CD4-positive, alpha-beta T cell (primary cell): ENCODE measurements at regions not wholly inside any gene's neighbourhood (a gene's known extent, or its start where the extent isn't known, plus 50 kb on each side); places are given as distances from the start of the nearest gene placed in this dataset.

Source experiments
- ATAC-seq: fragments of 200-7000 bp; cut with Tn5 transposase; one replicate; pipeline ENCODE4 v1.10.0; 2022; ENCODE audit warnings: mild to moderate bottlenecking; ENCODE audit not compliant: poor library complexity
- CTCF ChIA-PET: fragments of 350-600 bp; sonication (Branson Sonifier 250); formaldehyde crosslinking; loops from one replicate; lab custom pipeline; 2021; ENCODE audit warnings: antibody characterized with exemption, inconsistent platforms; lab: Charles Lee
- POLR2A ChIA-PET: fragments of 350-600 bp; sonication (Branson Sonifier 250); formaldehyde crosslinking; loops from one replicate; lab custom pipeline; 2021; ENCODE audit warnings: antibody characterized with exemption, inconsistent platforms; lab: Charles Lee
- DNase-seq, 14 experiments: peaks; one replicate each; pipeline ENCODE4 v3.0.0-alpha.2; 2013 to 2020; ENCODE audit warnings: mixed read lengths in 2 of 14
- H3K27ac ChIP-seq, 2 donors: one replicate each; pipeline versions ENCODE4 v1.5.1 to v1.7.0; 2013; ENCODE audit warnings: low read length in 2 of 2, low read depth in 1 of 2, mild to moderate bottlenecking in 1 of 2
- H3K27me3 ChIP-seq, 2 experiments: 1 replicate in 1 of 2; 2 replicates in 1 of 2; pipeline versions ENCODE4 v1.6.1 to v1.7.0; 2013; ENCODE audit warnings: low read length in 2 of 2, control low read depth in 1 of 2, mild to moderate bottlenecking in 1 of 2, moderate library complexity in 1 of 2; ENCODE audit not compliant: insufficient read depth in 2 of 2, control insufficient read depth in 1 of 2
- H3K36me3 ChIP-seq: one replicate; pipeline ENCODE4 v1.6.1; 2013; ENCODE audit warnings: low read length, control low read depth; ENCODE audit not compliant: insufficient read depth
- H3K4me1 ChIP-seq: one replicate; pipeline ENCODE4 v1.6.1; 2013; ENCODE audit warnings: low read length, control low read depth; ENCODE audit not compliant: insufficient read depth
- H3K4me3 ChIP-seq: one replicate; pipeline ENCODE4 v1.5.1; 2013; ENCODE audit warnings: mild to moderate bottlenecking, low read length, moderate library complexity
- H3K9me3 ChIP-seq, 2 experiments: 1 replicate in 1 of 2; 2 replicates in 1 of 2; pipeline versions ENCODE4 v1.6.1 to v1.7.0; 2013; ENCODE audit warnings: low read length in 2 of 2, mild to moderate bottlenecking in 2 of 2, control low read depth in 1 of 2, moderate library complexity in 1 of 2; ENCODE audit not compliant: control insufficient read depth in 1 of 2, insufficient read depth in 1 of 2
- H3K27ac Mint-ChIP-seq: one replicate; pipeline ENCODE4 v1.8.0; 2020; ENCODE audit warnings: mixed read lengths
- H3K27me3 Mint-ChIP-seq: one replicate; pipeline ENCODE4 v1.8.0; 2021; ENCODE audit warnings: mixed read lengths
- H3K36me3 Mint-ChIP-seq: one replicate; pipeline ENCODE4 v1.8.0; 2021; ENCODE audit warnings: low read depth, mixed read lengths
- H3K4me1 Mint-ChIP-seq: one replicate; pipeline ENCODE4 v1.8.0; 2021; ENCODE audit warnings: low read depth, mixed read lengths
- H3K4me3 Mint-ChIP-seq: one replicate; pipeline ENCODE4 v1.8.0; 2020; ENCODE audit warnings: mild to moderate bottlenecking, mixed read lengths
- H3K9me3 Mint-ChIP-seq: one replicate; pipeline ENCODE4 v1.8.0; 2020; ENCODE audit warnings: mixed read lengths
- CTCF ChIP-seq: fragments of 200-600 bp; IDR thresholded peaks from one replicate; pipeline ENCODE4 v1.8.0; 2022; ENCODE audit warnings: antibody characterized with exemption, mild to moderate bottlenecking
- intact Hi-C, 2 experiments: fragments of 100-400 bp; cut with DNase I in 1 of 2; cut with micrococcal nuclease in 1 of 2; formaldehyde crosslinking; loops; one replicate each; pipeline versions ENCODE4 v1.15.1 to v1.9.0; 2023 to 2025; cut with DNase I, micrococcal nuclease

DNA sequence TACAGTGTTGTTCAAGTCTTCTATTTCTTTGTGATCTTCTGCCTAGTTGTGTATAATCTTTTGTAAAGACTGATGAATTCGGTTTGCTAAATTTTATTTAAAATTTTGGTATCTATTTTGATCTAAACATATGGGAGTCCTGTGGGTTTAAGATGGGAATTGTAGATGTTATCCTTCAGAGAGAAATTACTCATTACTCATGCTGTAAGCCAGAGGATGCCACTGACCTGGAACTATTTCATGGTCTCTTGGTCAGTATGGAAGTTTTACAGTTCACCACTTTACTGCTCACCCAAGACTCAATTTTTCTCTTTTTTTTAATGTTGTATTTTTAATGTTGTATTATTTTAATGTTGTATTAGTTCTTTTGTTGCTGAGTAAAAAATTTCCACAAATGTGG lies 138.6 kb upstream of the B3GALT2 start:
- CTCF ChIA-PET = no interaction called here
- H3K27me3 ChIP-seq = no peaks in the 10 kb centered on the region
- H3K4me3 ChIP-seq = no peak overlapping the region
- no peak for ATAC-seq
- intact Hi-C loops = no loop called here
- Mint-ChIP-seq H3K27ac (no peak overlapping the region), H3K36me3 (peaks cover 4% of the 10 kb centered on the region), H3K4me1 (no peaks in the 10 kb centered on the region), H3K27me3 (no peaks in the 10 kb centered on the region), H3K4me3 (no peak overlapping the region), H3K9me3 (peaks cover 18% of the 10 kb centered on the region)
- POLR2A ChIA-PET = no interaction called here
- DNase-seq = no peak
- H3K36me3 ChIP-seq = no peaks in the 10 kb centered on the region
- no peak for TF ChIP-seq CTCF
- peaks cover 8 to 10% of the 10 kb centered on the region in 2 experiments for H3K9me3 ChIP-seq
- no peak overlapping the region for H3K27ac ChIP-seq
- H3K4me1 ChIP-seq = no peaks in the 10 kb centered on the region

- H3K9me3 Mint-ChIP-seq = peaks cover 17% of the 10 kb centered on the region
- H3K4me1 Mint-ChIP-seq = no peaks in the 10 kb centered on the region
- intact Hi-C loops = no loop called here
- TF ChIP-seq CTCF = no peak
- no peak overlapping the region for H3K27ac ChIP-seq
- ATAC-seq (no peak), DNase-seq (no peak)
- no peak overlapping the region for H3K27ac Mint-ChIP-seq
- H3K27me3 ChIP-seq = no peaks in the 10 kb centered on the region
- CTCF ChIA-PET = no interaction called here
- H3K27me3 Mint-ChIP-seq = no peaks in the 10 kb centered on the region
- no peaks in the 10 kb centered on the region for H3K4me1 ChIP-seq
- H3K36me3 Mint-ChIP-seq = no peaks in the 10 kb centered on the region
- no peak overlapping the region for H3K4me3 ChIP-seq
- H3K4me3 Mint-ChIP-seq = no peak overlapping the region
- no peaks in the 10 kb centered on the region for H3K36me3 ChIP-seq
- POLR2A ChIA-PET = interaction anchor here (1.0 kb wide), 1 partner anchor 11 kb away, joined by 3 read pairs; no protein-coding TSS in a partner anchor
- peaks cover 6 to 8% of the 10 kb centered on the region in 2 experiments for H3K9me3 ChIP-seq
These were observed 135.8 kb upstream of the B3GALT2 start for GRCh38 chr1:193322211-193322610.

- H3K4me3 ChIP-seq = no peak overlapping the region
- DNase-seq (no peak), ATAC-seq (no peak)
- peaks cover 17% of the 10 kb centered on the region for H3K9me3 Mint-ChIP-seq
- intact Hi-C loops = no loop called here
- H3K27ac ChIP-seq = no peak overlapping the region
- H3K36me3 Mint-ChIP-seq = no peaks in the 10 kb centered on the region
- POLR2A ChIA-PET = interaction anchor here (1.0 kb wide), 1 partner anchor 10 kb away, joined by 3 read pairs; no protein-coding TSS in a partner anchor
- CTCF ChIA-PET = no interaction called here
- no peak overlapping the region for H3K27ac Mint-ChIP-seq
- no peaks in the 10 kb centered on the region for H3K27me3 ChIP-seq
- H3K4me1 ChIP-seq = no peaks in the 10 kb centered on the region
- no peak for TF ChIP-seq CTCF
- H3K4me3 Mint-ChIP-seq = no peak overlapping the region
- H3K4me1 Mint-ChIP-seq = no peaks in the 10 kb centered on the region
- no peaks in the 10 kb centered on the region for H3K27me3 Mint-ChIP-seq
- no peaks in the 10 kb centered on the region for H3K36me3 ChIP-seq
- peaks cover 6 to 7% of the 10 kb centered on the region in 2 experiments for H3K9me3 ChIP-seq
These were observed 134.9 kb upstream of the B3GALT2 start for GRCh38 chr1:193321242-193321840.
